HEK293 (cell line): ENCODE measurements at regions not wholly inside any gene's neighbourhood (a gene's known extent, or its start where the extent isn't known, plus 50 kb on each side); places are given as distances from the start of the nearest gene placed in this dataset.

Source experiments
- CTCF ChIA-PET: fragments of 350-600 bp; formaldehyde crosslinking; extraction: SDS; loops from one replicate; lab custom pipeline; 2021; ENCODE audit warnings: antibody characterized with exemption; lab: Yijun Ruan, JAX
- POLR2A ChIA-PET: fragments of 300-600 bp; formaldehyde crosslinking; extraction: SDS; loops from one replicate; lab custom pipeline; 2020; ENCODE audit warnings: antibody characterized with exemption, inconsistent platforms; lab: Yijun Ruan, JAX
- H3K27ac ChIP-seq: fragments of 200-500 bp; sonication (Bioruptor generic); 2 replicates; pipeline ENCODE4 v1.5.1; 2014; ENCODE audit warnings: low read depth, low read length, control low read depth, inconsistent platforms; ENCODE audit errors: extremely low read depth
- H3K36me3 ChIP-seq, 2 experiments: fragments of 200-500 bp in 1 of 2; sonication (Bioruptor generic) in 1 of 2; 1 replicate in 1 of 2; 2 replicates in 1 of 2; pipeline ENCODE4 v1.5.1; 2014 to 2017; ENCODE audit warnings: inconsistent platforms in 2 of 2, low read length in 2 of 2; ENCODE audit not compliant: control insufficient read depth in 2 of 2, insufficient read depth in 1 of 2
- H3K4me1 ChIP-seq: fragments of 200-500 bp; sonication (Bioruptor generic); 2 replicates; pipeline ENCODE4 v1.5.1; 2014; ENCODE audit warnings: mild to moderate bottlenecking, low read length, inconsistent platforms; ENCODE audit not compliant: control insufficient read depth, insufficient read depth
- H3K4me3 ChIP-seq: 2 replicates; pipeline ENCODE4 v1.5.1; 2011; ENCODE audit warnings: low read depth, mild to moderate bottlenecking, control low read depth, low read length, moderate library complexity
- H3K9me3 ChIP-seq: fragments of 200-500 bp; sonication (Bioruptor generic); 2 replicates; pipeline ENCODE4 v1.5.1; 2014; ENCODE audit warnings: low read depth, low read length, inconsistent platforms; ENCODE audit not compliant: control insufficient read depth, insufficient read depth
- FEZF1 ChIP-seq: fragments of 450-650 bp; formaldehyde crosslinking; IDR thresholded peaks from 2 replicates; pipeline ENCODE4 v1.5.1; 2016; ENCODE audit warnings: missing biosample characterization, missing genetic modification characterization
- GLI2 ChIP-seq: fragments of 450-650 bp; formaldehyde crosslinking; IDR thresholded peaks from 2 replicates; pipeline ENCODE4; 2017; ENCODE audit warnings: missing biosample characterization, missing genetic modification characterization, low read depth, borderline replicate concordance
- RBAK ChIP-seq: fragments of 450-650 bp; formaldehyde crosslinking; IDR thresholded peaks from 2 replicates; pipeline ENCODE4 v1.5.1; 2016; ENCODE audit warnings: missing biosample characterization, missing genetic modification characterization
- ZBTB7A ChIP-seq: fragments of 450-650 bp; formaldehyde crosslinking; IDR thresholded peaks from 2 replicates; pipeline ENCODE4 v1.5.1; 2016; ENCODE audit warnings: low read depth, missing biosample characterization, missing genetic modification characterization
- ZFP3 ChIP-seq: fragments of 450-650 bp; formaldehyde crosslinking; IDR thresholded peaks from 2 replicates; pipeline ENCODE4 v1.5.1; 2016; ENCODE audit warnings: low read depth, missing biosample characterization, missing genetic modification characterization
- ZFP41 ChIP-seq: fragments of 450-650 bp; formaldehyde crosslinking; IDR thresholded peaks from 2 replicates; pipeline ENCODE4 v1.5.1; 2016; ENCODE audit warnings: missing biosample characterization, missing genetic modification characterization, borderline replicate concordance
- ZNF112 ChIP-seq: fragments of 450-650 bp; formaldehyde crosslinking; IDR thresholded peaks from 2 replicates; pipeline ENCODE4 v1.5.0; 2017; ENCODE audit warnings: missing biosample characterization, missing genetic modification characterization
- ZNF132 ChIP-seq: fragments of 450-650 bp; formaldehyde crosslinking; IDR thresholded peaks from 2 replicates; pipeline ENCODE4 v1.5.1; 2017; ENCODE audit warnings: missing biosample characterization, missing genetic modification characterization, borderline replicate concordance
- ZNF292 ChIP-seq: fragments of 450-650 bp; formaldehyde crosslinking; IDR thresholded peaks from 2 replicates; pipeline ENCODE4 v1.5.1; 2016; ENCODE audit warnings: low read depth, missing biosample characterization, missing genetic modification characterization, borderline replicate concordance
- ZNF394 ChIP-seq: fragments of 450-650 bp; formaldehyde crosslinking; IDR thresholded peaks from 2 replicates; pipeline ENCODE4 v1.5.1; 2016; ENCODE audit warnings: missing biosample characterization, missing genetic modification characterization, mild to moderate bottlenecking, moderate library complexity, borderline replicate concordance
- ZNF555 ChIP-seq: fragments of 450-650 bp; formaldehyde crosslinking; conservative IDR thresholded peaks from 2 replicates; pipeline ENCODE4 v1.5.1; 2017; ENCODE audit warnings: missing biosample characterization, mild to moderate bottlenecking, missing genetic modification characterization, inconsistent platforms
- ZNF677 ChIP-seq: fragments of 450-650 bp; IDR thresholded peaks from 2 replicates; pipeline ENCODE4 v1.5.0; 2018; ENCODE audit warnings: missing biosample characterization, mild to moderate bottlenecking, missing genetic modification characterization, moderate library complexity
- ZNF792 ChIP-seq: fragments of 450-650 bp; formaldehyde crosslinking; IDR thresholded peaks from 2 replicates; pipeline ENCODE4 v1.5.1; 2016; ENCODE audit warnings: missing biosample characterization, missing genetic modification characterization
- ZNF830 ChIP-seq: fragments of 450-650 bp; IDR thresholded peaks from 2 replicates; pipeline ENCODE4 v1.5.0; 2018; ENCODE audit warnings: missing biosample characterization, missing genetic modification characterization, low read depth, mild to moderate bottlenecking, moderate library complexity
- ZXDB ChIP-seq: fragments of 450-650 bp; formaldehyde crosslinking; IDR thresholded peaks from 2 replicates; pipeline ENCODE4 v1.5.1; 2016; ENCODE audit warnings: missing biosample characterization, missing genetic modification characterization
- TF ChIP-seq, protein P1 (sequence below): fragments of 450-650 bp; formaldehyde crosslinking; IDR thresholded peaks from 2 replicates; pipeline ENCODE4 v1.5.0; 2017; ENCODE audit warnings: missing biosample characterization, missing genetic modification characterization, borderline replicate concordance
- TF ChIP-seq, protein P2 (sequence below): fragments of 450-650 bp; formaldehyde crosslinking; IDR thresholded peaks from 2 replicates; pipeline ENCODE4 v1.5.1; 2016; ENCODE audit warnings: missing biosample characterization, missing genetic modification characterization, borderline replicate concordance
- TF ChIP-seq, protein P3 (sequence below): fragments of 450-650 bp; formaldehyde crosslinking; IDR thresholded peaks from 2 replicates; pipeline ENCODE4 v1.5.1; 2016; ENCODE audit warnings: missing biosample characterization, missing genetic modification characterization
- TF ChIP-seq, protein P4 (sequence below): fragments of 450-650 bp; formaldehyde crosslinking; IDR thresholded peaks from 2 replicates; pipeline ENCODE4 v1.5.1; 2016; ENCODE audit warnings: missing biosample characterization, missing genetic modification characterization
- TF ChIP-seq, protein P5 (sequence below): IDR thresholded peaks from 2 replicates; pipeline ENCODE4 v1.6.1; 2011; ENCODE audit warnings: mild to moderate bottlenecking, low read depth, low read length, borderline replicate concordance
- TF ChIP-seq, protein P6 (sequence below): fragments of 450-650 bp; formaldehyde crosslinking; IDR thresholded peaks from 2 replicates; pipeline ENCODE4 v1.5.1; 2016; ENCODE audit warnings: missing biosample characterization, missing genetic modification characterization

DNA sequence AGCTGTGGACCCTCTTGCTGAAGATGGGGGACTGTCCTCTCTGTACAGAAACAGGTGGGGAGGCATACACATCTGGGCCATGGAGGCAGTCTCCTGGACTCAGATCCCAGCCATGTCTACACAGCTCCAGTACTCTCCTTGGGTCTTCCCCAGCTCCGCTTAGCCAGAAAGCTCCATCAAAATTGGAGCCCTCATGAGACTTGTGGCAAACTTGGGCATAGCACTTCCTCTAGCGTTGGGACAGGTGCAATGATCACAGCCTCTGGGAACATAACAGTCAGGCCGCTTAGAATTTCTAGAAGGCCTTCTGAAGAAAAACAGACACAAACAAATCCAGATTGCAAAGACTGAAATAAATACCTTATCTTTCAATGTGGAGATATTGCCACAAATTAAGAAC, 634.3 kb upstream of the GOLIM4 start:
- TF ChIP-seq, protein P1, sequence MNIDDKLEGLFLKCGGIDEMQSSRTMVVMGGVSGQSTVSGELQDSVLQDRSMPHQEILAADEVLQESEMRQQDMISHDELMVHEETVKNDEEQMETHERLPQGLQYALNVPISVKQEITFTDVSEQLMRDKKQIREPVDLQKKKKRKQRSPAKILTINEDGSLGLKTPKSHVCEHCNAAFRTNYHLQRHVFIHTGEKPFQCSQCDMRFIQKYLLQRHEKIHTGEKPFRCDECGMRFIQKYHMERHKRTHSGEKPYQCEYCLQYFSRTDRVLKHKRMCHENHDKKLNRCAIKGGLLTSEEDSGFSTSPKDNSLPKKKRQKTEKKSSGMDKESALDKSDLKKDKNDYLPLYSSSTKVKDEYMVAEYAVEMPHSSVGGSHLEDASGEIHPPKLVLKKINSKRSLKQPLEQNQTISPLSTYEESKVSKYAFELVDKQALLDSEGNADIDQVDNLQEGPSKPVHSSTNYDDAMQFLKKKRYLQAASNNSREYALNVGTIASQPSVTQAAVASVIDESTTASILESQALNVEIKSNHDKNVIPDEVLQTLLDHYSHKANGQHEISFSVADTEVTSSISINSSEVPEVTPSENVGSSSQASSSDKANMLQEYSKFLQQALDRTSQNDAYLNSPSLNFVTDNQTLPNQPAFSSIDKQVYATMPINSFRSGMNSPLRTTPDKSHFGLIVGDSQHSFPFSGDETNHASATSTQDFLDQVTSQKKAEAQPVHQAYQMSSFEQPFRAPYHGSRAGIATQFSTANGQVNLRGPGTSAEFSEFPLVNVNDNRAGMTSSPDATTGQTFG (tag by site-specific recombination): no peak
- TF ChIP-seq, protein P2, sequence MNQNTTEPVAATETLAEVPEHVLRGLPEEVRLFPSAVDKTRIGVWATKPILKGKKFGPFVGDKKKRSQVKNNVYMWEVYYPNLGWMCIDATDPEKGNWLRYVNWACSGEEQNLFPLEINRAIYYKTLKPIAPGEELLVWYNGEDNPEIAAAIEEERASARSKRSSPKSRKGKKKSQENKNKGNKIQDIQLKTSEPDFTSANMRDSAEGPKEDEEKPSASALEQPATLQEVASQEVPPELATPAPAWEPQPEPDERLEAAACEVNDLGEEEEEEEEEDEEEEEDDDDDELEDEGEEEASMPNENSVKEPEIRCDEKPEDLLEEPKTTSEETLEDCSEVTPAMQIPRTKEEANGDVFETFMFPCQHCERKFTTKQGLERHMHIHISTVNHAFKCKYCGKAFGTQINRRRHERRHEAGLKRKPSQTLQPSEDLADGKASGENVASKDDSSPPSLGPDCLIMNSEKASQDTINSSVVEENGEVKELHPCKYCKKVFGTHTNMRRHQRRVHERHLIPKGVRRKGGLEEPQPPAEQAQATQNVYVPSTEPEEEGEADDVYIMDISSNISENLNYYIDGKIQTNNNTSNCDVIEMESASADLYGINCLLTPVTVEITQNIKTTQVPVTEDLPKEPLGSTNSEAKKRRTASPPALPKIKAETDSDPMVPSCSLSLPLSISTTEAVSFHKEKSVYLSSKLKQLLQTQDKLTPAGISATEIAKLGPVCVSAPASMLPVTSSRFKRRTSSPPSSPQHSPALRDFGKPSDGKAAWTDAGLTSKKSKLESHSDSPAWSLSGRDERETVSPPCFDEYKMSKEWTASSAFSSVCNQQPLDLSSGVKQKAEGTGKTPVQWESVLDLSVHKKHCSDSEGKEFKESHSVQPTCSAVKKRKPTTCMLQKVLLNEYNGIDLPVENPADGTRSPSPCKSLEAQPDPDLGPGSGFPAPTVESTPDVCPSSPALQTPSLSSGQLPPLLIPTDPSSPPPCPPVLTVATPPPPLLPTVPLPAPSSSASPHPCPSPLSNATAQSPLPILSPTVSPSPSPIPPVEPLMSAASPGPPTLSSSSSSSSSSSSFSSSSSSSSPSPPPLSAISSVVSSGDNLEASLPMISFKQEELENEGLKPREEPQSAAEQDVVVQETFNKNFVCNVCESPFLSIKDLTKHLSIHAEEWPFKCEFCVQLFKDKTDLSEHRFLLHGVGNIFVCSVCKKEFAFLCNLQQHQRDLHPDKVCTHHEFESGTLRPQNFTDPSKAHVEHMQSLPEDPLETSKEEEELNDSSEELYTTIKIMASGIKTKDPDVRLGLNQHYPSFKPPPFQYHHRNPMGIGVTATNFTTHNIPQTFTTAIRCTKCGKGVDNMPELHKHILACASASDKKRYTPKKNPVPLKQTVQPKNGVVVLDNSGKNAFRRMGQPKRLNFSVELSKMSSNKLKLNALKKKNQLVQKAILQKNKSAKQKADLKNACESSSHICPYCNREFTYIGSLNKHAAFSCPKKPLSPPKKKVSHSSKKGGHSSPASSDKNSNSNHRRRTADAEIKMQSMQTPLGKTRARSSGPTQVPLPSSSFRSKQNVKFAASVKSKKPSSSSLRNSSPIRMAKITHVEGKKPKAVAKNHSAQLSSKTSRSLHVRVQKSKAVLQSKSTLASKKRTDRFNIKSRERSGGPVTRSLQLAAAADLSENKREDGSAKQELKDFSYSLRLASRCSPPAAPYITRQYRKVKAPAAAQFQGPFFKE (tag by site-specific recombination): no peak
- no peak for TF ChIP-seq ZNF792 (tag by site-specific recombination)
- TF ChIP-seq ZNF830: no peak
- no peak for TF ChIP-seq GLI2 (tag by site-specific recombination)
- TF ChIP-seq, protein P3, sequence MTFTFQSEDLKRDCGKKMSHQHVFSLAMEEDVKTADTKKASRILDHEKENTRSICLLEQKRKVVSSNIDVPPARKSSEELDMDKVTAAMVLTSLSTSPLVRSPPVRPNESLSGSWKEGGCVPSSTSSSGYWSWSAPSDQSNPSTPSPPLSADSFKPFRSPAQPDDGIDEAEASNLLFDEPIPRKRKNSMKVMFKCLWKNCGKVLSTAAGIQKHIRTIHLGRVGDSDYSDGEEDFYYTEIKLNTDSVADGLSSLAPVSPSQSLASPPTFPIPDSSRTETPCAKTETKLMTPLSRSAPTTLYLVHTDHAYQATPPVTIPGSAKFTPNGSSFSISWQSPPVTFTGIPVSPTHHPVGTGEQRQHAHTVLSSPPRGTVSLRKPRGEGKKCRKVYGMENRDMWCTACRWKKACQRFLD (tag by site-specific recombination): no peak
- TF ChIP-seq ZNF555 (tag by site-specific recombination): no peak
- TF ChIP-seq ZNF394 (tag by site-specific recombination): no peak
- TF ChIP-seq ZNF677 (tag by site-specific recombination): no peak
- TF ChIP-seq, protein P4, sequence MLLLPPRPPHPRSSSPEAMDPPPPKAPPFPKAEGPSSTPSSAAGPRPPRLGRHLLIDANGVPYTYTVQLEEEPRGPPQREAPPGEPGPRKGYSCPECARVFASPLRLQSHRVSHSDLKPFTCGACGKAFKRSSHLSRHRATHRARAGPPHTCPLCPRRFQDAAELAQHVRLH (tag by site-specific recombination): no peak
- TF ChIP-seq, protein P5, sequence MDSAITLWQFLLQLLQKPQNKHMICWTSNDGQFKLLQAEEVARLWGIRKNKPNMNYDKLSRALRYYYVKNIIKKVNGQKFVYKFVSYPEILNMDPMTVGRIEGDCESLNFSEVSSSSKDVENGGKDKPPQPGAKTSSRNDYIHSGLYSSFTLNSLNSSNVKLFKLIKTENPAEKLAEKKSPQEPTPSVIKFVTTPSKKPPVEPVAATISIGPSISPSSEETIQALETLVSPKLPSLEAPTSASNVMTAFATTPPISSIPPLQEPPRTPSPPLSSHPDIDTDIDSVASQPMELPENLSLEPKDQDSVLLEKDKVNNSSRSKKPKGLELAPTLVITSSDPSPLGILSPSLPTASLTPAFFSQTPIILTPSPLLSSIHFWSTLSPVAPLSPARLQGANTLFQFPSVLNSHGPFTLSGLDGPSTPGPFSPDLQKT: no peak
- TF ChIP-seq RBAK: no peak
- TF ChIP-seq ZBTB7A (tag by site-specific recombination): no peak
- TF ChIP-seq, all 188 proteins: peak for 0
- ChIA-PET POLR2A (no interaction called here), CTCF (interaction anchor here (0.6 kb wide), 1 partner anchor 59 kb away, joined by 3 read pairs; no protein-coding TSS in a partner anchor)
- Histone ChIP-seq H3K4me3 (no peak overlapping the region), H3K36me3 (no peaks in the 10 kb centered on the region), H3K4me1 (no peaks in the 10 kb centered on the region), H3K9me3 (no peaks in the 10 kb centered on the region), H3K27ac (no peak overlapping the region)

DNA sequence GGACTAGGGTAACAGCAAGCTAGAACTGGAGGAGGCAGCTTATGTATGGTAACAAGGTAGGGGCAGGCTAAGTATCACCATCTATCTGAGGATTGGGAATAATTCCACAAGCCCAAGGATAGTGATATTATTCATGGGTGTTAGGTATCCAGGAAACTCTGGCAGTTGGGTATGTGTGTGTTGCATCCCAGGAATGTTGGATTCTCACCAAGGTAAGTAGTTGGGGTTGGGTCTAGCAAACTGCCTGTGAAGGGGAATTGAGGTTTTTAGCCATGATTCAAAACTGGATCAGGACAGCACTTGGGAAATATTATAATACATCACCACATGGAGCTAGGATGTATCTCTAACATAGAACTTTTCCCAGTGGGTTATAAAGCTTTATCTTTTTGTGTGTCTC, 626.4 kb upstream of the GOLIM4 start:
- H3K27ac ChIP-seq: no peak overlapping the region
- POLR2A ChIA-PET: no interaction called here
- CTCF ChIA-PET: no interaction called here
- TF ChIP-seq ZNF112 (tag by site-specific recombination) (no peak), ZNF132 (tag by site-specific recombination) (no peak), ZNF292 (tag by site-specific recombination) (no peak), ZXDB (tag by site-specific recombination) (no peak), ZFP41 (tag by site-specific recombination) (no peak), ZFP3 (tag by site-specific recombination) (no peak), FEZF1 (no peak)
- TF ChIP-seq, protein P6, sequence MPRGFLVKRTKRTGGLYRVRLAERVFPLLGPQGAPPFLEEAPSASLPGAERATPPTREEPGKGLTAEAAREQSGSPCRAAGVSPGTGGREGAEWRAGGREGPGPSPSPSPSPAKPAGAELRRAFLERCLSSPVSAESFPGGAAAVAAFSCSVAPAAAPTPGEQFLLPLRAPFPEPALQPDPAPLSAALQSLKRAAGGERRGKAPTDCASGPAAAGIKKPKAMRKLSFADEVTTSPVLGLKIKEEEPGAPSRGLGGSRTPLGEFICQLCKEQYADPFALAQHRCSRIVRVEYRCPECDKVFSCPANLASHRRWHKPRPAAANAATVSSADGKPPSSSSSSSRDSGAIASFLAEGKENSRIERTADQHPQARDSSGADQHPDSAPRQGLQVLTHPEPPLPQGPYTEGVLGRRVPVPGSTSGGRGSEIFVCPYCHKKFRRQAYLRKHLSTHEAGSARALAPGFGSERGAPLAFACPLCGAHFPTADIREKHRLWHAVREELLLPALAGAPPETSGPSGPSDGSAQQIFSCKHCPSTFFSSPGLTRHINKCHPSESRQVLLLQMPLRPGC (tag by site-specific recombination): no peak

More for the DNA sequence above, 626.4 kb upstream of the GOLIM4 start:
- no peaks in the 10 kb centered on the region for H3K4me1 ChIP-seq
- H3K4me3 ChIP-seq: no peak overlapping the region
- no peaks in the 10 kb centered on the region for H3K9me3 ChIP-seq
- H3K36me3 ChIP-seq: no peaks in the 10 kb centered on the region
